Chondrocyte (in vitro differentiated cells): ENCODE measurements at regions not wholly inside any gene's neighbourhood (a gene's known extent, or its start where the extent isn't known, plus 50 kb on each side); places are given as distances from the start of the nearest gene placed in this dataset.

Experiments
- DNase-seq: peaks from one replicate; pipeline ENCODE4 v3.0.0; 2021; ENCODE audit warnings: mixed read lengths, low spot score
- H3K27ac Mint-ChIP-seq: one replicate; pipeline ENCODE4 v1.8.0; 2021; ENCODE audit warnings: mild to moderate bottlenecking, moderate library complexity, mixed read lengths; ENCODE audit not compliant: unreplicated experiment
- H3K27me3 Mint-ChIP-seq: 2 replicates; pipeline ENCODE4 v1.8.0; 2021; ENCODE audit warnings: low read depth, mixed read lengths
- H3K36me3 Mint-ChIP-seq: 2 replicates; pipeline ENCODE4 v1.8.0; 2021; ENCODE audit warnings: low read depth, mixed read lengths
- H3K4me1 Mint-ChIP-seq: 2 replicates; pipeline ENCODE4 v1.8.0; 2021; ENCODE audit warnings: low read depth, mild to moderate bottlenecking, mixed read lengths
- H3K4me3 Mint-ChIP-seq: one replicate; pipeline ENCODE4 v1.8.0; 2021; ENCODE audit warnings: mild to moderate bottlenecking, moderate library complexity, mixed read lengths; ENCODE audit not compliant: unreplicated experiment
- H3K9me3 Mint-ChIP-seq: 2 replicates; pipeline ENCODE4 v1.8.0; 2021; ENCODE audit warnings: low read depth, mixed read lengths
- TF ChIP-seq, protein P1 (sequence below): fragments of 200-600 bp; sonication (generic); IDR thresholded peaks from 2 replicates; pipeline ENCODE4 v1.5.0; 2021; ENCODE audit warnings: antibody characterized with exemption, mild to moderate bottlenecking, moderate library complexity

DNA sequence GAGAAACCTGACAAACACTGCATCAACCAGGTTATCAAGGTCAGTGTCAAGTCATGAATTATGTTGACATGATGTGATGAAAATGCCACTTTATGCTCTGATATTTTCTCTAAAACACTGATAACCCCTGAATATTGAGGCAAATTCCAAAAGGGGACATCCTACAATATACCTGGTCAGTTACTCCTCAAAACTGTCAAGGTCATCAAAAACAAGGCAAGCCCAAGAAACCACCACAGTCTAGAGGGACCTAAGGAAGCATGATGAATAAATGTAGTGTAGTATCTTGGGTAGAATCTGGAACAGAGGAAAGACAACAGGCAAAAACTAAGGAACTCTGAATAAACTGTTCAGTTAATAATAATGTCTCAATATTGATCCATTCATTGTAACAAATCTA, 275.3 kb upstream of the THRB start:
- Mint-ChIP-seq H3K4me3 (no peak overlapping the region), H3K27me3 (no peaks in the 10 kb centered on the region), H3K27ac (no peak overlapping the region), H3K36me3 (no peaks in the 10 kb centered on the region), H3K9me3 (no peaks in the 10 kb centered on the region), H3K4me1 (peaks cover 6% of the 10 kb centered on the region)
- DNase-seq = no peak
- TF ChIP-seq, protein P1, sequence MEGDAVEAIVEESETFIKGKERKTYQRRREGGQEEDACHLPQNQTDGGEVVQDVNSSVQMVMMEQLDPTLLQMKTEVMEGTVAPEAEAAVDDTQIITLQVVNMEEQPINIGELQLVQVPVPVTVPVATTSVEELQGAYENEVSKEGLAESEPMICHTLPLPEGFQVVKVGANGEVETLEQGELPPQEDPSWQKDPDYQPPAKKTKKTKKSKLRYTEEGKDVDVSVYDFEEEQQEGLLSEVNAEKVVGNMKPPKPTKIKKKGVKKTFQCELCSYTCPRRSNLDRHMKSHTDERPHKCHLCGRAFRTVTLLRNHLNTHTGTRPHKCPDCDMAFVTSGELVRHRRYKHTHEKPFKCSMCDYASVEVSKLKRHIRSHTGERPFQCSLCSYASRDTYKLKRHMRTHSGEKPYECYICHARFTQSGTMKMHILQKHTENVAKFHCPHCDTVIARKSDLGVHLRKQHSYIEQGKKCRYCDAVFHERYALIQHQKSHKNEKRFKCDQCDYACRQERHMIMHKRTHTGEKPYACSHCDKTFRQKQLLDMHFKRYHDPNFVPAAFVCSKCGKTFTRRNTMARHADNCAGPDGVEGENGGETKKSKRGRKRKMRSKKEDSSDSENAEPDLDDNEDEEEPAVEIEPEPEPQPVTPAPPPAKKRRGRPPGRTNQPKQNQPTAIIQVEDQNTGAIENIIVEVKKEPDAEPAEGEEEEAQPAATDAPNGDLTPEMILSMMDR = no peak

DNA sequence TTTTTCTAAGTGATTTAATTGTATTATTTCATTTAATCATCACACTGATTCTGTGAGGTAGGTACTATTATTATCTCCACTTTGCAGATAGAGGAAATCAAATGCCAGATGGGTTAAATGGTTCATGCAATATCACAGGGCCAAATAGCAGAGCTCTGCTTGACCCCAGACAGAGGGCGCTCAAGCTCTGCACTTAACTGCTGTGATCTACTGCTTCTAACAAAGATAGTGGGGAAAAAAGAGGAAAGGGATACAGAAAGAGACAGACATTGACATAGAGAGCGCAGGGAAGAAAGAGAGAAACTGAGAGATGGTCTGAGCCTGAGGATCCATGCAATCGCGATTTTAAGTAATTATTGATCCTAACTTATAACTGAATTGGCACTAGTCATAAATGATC, 279.1 kb upstream of the THRB start:
- no peak for DNase-seq
- peaks cover 1% of the 10 kb centered on the region for H3K36me3 Mint-ChIP-seq
- H3K27ac Mint-ChIP-seq = no peak overlapping the region
- H3K27me3 Mint-ChIP-seq = no peaks in the 10 kb centered on the region
- TF ChIP-seq, protein P1 = peak; percentile 96
- peaks cover 3% of the 10 kb centered on the region for H3K9me3 Mint-ChIP-seq
- peaks cover 6% of the 10 kb centered on the region for H3K4me1 Mint-ChIP-seq
- no peak overlapping the region for H3K4me3 Mint-ChIP-seq

DNA sequence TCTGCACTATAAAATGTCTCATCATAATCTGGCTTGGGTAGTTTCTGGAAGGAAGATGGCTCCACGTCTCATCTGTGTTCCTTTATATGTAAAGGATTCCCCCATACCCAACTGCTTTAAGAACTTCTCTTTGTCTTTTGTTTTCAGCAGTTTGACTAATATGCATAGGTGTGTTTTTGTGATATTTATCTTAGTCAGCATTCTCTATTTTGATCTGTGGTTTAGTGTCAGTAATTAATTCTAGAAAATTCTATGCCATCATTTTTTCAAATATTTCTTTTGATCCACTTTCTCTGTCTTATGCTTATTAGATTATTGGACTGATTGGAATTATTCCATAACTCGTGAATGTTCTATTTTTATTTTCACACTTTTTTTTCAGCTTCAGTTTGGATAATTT, 286.3 kb upstream of the THRB start:
- DNase-seq = no peak
- Mint-ChIP-seq H3K9me3 (peaks cover 32% of the 10 kb centered on the region), H3K27me3 (no peaks in the 10 kb centered on the region), H3K4me3 (no peak overlapping the region), H3K27ac (no peak overlapping the region), H3K36me3 (peaks cover 13% of the 10 kb centered on the region), H3K4me1 (no peaks in the 10 kb centered on the region)
- TF ChIP-seq, protein P1 = no peak

DNA sequence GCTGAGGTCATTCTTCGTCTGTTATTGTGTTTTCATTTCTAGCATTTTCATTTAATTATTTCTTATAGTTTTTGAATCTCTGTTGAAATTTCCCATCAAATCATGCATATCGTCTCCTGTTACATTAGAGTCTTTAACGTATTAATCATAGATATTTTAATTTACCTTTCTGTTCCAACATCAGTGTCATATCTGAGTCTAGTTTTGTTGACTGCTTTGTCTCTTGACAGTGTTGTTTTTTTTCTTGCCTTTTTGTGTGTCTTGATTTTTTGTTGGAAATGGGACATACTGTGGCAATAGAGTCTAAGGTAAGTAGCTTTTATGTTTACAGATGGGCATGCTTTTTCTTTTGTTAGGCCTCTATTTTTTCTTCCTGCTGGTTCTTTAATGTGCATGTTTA, 286.8 kb upstream of the THRB start:
- no peak overlapping the region for H3K4me3 Mint-ChIP-seq
- H3K27ac Mint-ChIP-seq = no peak overlapping the region
- no peaks in the 10 kb centered on the region for H3K4me1 Mint-ChIP-seq
- DNase-seq = no peak
- H3K36me3 Mint-ChIP-seq = peaks cover 13% of the 10 kb centered on the region
- no peaks in the 10 kb centered on the region for H3K27me3 Mint-ChIP-seq
- peaks cover 32% of the 10 kb centered on the region for H3K9me3 Mint-ChIP-seq
- TF ChIP-seq, protein P1 = no peak

DNA sequence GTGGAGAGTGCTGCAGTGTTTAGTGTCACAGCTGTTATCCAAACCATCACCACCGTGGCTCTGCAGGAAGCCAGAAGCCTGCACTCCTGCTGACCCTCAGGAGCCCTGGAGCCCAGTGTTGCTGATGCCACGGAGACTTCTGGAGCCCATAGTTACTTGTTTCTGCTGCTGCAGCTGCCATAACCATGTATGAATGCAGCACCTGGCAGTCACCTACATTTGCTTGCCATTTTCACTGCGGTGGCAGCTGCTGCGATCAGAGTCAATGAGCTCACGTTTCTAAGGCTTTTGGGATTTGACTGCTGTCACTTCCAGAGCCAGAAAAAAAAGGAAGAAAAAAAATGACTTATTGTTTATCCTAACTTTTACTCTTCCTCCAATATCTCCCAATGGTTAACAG, 299.2 kb upstream of the THRB start:
- no peak for DNase-seq
- no peak overlapping the region for H3K27ac Mint-ChIP-seq
- no peaks in the 10 kb centered on the region for H3K4me1 Mint-ChIP-seq
- TF ChIP-seq, protein P1 = no peak
- H3K36me3 Mint-ChIP-seq = no peaks in the 10 kb centered on the region
- H3K4me3 Mint-ChIP-seq = no peak overlapping the region
- no peaks in the 10 kb centered on the region for H3K9me3 Mint-ChIP-seq
- H3K27me3 Mint-ChIP-seq = peaks cover 15% of the 10 kb centered on the region
